HG03103 (cell line): ENCODE measurements at regions not wholly inside any gene's neighbourhood (a gene's known extent, or its start where the extent isn't known, plus 50 kb on each side); places are given as distances from the start of the nearest gene placed in this dataset.
A peak's percentile ranks its signal among the peaks of the same experiment; 100 is the strongest.
"Not testable (repeated sequence)": the region's sequence is repeated elsewhere in the genome, so short reads cannot be mapped to it uniquely, and the experiment has no call there.

ENCODE experiments used
- ATAC-seq: cut with Tn5 transposase; IDR thresholded peaks from one replicate; pipeline ENCODE4 v1.9.1; 2021; ENCODE audit warnings: low read depth; ENCODE audit not compliant: unreplicated experiment

DNA sequence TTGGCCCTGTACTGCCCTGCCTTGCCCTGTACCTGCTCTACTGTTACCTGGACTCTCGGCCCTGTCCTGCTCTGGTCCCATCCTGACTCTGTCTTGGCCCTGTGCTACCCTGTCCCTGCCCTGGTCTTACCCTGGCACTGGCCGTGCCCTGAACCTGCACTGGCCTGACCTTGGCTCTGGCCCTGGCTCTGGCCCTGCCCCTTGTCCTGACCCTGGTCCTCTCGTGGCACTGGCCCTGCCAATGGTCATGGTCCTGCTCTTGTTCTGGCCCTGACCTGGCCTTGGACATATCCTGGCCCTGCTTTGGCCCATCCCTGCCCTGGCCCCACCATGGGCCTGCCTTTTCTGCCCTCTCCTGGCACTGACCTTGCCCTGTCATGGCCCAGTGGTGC lies 251.3 kb downstream of the TP53TG3F start:
- not testable (repeated sequence) for ATAC-seq

DNA sequence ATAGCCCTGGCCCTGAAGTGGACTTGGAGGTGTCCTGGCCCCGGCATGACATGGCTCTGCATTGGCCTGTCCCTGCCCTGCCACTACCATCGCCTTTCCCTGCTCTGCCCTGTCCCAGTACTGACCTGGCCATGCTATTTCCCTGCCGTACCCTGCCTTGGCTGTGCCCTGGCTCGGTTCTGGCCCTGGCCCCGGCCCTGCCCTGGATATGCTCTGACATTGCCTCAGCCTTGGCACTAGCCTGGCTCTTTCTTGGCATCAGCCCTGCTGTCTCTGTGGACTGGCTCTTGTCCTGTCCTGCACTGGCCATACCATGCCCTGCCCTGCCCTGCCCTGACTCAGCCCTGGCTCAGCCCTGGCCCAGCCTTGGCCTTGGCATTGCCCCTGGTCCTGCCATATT lies 252.2 kb downstream of the TP53TG3F start:
- ATAC-seq = not testable (repeated sequence)

DNA sequence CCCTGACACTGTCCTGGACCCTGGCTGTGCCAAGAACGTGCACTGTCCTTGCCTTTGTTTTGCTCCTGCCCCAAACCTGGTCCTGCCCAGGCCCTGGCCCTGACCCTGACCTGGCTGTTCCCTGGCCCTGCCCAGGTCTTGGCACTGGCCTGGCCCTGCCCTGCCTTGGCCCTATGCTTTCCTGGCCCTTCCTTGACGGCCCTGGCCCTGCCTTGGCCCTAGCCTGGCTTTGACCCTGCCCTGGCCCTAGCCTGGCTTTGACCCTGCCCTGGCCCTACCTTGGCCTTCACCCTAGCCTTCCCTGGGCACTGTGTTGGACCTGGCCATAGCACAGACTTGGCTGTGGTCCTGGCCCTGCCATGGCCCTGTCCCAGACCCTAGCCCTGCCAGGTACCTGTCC lies 252.9 kb downstream of the TP53TG3F start:
- ATAC-seq = not testable (repeated sequence)

DNA sequence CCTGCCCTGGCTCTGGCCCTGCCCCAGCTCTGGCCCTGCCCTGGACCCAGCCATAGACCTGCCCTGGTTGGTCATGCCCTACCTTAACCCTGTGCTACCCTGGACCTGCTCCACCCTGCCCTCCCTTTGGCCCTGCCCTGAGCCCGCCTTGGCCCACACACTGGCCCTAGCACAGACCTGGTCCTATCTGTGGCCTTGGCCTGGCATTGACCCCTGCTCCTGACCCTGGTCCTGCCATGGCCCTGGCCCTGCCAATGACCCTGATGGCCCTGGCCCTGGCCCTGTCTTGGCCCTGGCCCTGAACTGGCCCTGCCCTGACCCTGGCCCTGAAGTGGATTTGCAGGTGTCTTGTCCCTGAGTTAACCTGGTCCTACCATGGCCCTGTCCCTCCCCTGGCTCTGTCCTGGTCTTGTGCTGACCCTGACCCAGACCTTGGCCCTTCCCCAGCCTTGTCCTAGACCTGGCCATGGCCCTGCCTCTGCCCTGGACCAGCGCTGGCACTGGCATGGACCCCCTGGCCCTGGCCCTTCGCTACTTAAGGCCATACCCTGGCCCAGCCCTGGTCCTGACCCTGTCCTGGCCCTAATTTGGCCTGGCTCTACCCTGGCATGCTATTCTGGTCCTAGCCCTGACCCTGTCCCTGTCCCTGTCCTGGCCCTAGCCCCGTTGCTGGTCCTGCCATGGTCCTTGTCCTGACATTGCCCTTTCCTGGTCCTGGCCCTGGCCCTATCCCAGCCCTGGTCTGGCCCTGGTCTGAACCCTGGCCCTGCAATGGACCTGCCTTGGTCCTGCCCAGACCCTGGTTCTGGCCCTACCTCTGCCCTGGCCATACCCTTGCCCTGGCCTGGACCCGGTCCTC lies 253.7 kb downstream of the TP53TG3F start:
- ATAC-seq = not testable (repeated sequence)

DNA sequence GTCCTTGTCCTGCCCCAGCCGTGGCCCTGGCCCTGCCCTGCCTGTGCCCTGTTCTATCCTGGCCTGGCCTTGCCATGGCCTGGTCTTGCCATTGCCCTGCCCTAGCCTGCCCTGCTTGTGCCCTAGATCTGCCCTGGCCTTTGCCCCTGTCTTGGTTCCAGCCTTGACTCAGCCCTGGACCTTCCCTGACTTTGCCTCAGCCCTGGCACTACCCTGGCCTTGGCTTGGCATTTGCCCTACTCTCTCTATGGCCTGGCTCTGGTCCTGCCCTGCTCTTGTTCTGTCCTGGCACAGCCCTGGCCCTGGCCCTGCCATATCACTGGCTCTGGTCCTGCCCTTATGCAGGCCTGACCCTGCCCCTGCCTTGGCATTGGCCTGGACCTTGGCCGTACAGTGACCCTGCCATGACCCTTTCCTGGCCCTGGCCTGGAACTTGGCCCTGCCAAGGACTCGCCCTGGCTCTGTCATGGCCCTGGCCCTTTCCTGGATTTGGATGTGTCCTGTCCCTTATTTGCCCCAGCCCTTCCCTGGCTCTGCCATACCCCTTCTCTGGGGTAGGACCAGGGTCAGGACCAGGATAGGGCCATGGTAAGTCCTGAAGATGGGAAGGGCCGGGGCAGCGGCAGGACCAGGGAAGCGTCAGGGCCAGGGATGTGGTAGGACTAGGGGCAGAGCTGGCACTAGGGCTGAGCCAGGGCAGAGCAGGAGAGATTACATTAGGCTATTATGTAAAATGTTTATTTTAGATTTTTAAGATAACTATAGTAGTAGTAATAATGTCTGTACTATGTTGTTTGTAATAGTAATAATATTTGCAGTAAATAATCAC lies 254.5 kb downstream of the TP53TG3F start:
- ATAC-seq = not testable (repeated sequence)

DNA sequence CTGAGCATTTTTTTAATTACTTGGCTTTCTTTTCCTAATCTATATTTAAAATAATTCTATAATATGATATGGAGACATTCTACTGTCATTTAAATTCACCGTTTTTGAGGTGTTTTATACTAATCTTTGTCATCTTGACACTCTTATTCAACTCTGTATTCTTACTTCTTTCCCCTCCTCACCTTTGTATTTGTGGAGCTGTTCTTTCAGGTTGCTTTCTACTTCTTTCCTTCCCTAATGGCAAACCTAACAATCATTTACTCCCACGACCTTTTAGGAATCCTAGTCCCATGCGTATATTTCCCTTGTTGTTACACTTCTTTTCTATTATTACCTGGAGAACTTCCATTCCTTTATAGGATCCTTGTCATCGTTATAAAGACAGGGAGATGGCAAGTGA lies 271.8 kb downstream of the TP53TG3F start:
- not testable (repeated sequence) for ATAC-seq

DNA sequence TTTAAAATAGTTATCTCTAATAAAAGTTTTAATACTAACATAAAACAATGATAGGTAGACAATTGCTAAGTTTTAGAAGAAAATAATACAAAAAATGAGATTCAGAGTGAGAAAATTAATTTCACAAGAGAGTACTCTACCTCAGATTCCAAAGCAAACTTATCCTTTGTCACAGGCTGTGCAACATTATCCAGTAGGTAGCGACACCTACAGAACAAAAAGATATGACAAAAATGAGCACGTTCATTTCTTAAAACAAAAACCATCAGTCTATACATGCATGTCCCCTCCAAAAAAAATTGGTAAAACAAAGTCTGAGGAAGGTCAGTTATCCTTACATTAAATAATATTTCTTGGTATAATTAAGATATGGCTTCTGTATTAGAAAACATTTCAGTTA lies 275.2 kb downstream of the TP53TG3F start:
- not testable (repeated sequence) for ATAC-seq

DNA sequence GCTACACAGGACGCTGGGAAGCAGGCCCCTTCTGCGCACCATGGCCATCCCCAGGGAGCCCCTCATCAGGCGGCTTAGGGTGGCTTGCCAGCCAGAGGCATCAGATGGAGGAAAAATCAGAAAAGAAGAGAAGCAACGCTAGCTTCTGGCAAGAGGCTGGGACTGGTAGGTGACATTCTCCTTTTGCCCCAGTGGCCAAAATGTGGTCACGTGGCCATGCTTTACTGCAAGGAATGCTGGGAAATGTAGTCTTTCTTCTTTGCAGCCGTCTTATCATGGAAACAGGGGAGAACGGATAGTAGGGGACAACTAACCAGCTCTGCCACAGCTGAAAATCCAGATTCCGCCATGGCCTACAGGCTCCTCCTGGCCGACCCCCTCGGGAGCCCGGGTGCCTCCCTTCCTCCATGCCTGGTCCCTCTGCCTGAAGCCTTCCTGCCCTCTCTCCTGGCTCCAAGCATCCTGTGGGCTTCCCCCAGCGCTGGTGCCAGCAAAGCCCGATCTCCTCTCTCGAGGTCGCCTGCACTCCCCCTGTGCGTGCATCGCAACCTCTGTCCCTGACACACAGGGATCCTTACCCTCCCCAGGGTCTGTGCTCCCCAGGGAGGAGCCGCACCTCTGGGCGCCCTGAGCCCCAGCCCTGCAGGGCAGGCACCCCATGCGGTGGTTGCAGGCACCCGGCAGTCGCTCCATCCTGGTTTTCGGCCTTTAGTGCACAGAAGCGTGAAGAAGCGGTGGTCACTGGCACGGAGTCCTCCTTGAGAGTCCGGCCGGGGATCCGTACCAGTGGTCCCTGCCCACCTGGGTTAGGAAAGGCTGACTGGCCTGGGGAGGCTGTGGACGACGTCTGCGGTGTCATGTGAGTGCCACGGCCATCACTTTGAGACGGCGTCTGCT lies 307.7 kb downstream of the TP53TG3F start:
- not testable (repeated sequence) for ATAC-seq

DNA sequence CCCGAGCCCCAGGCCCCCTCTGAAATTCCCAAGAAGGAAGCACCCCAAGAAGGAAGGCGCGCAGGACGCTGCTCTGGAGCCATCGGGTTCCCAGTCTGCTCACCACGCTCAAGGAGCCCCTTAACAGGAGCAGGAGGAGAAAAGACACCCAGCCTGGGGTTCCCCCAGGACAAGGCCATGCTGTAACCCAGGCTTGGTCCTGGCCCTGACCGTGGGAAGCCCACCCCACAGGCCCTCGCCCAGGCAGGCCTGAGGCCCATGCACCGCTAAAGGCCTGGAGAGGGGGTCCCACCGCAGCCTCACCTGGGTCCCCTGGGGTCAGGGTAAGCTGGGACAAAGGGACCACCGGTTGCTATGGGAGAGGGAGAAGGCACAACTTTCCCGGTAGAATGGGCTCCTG lies 309.3 kb downstream of the TP53TG3F start:
- ATAC-seq = not testable (repeated sequence)

DNA sequence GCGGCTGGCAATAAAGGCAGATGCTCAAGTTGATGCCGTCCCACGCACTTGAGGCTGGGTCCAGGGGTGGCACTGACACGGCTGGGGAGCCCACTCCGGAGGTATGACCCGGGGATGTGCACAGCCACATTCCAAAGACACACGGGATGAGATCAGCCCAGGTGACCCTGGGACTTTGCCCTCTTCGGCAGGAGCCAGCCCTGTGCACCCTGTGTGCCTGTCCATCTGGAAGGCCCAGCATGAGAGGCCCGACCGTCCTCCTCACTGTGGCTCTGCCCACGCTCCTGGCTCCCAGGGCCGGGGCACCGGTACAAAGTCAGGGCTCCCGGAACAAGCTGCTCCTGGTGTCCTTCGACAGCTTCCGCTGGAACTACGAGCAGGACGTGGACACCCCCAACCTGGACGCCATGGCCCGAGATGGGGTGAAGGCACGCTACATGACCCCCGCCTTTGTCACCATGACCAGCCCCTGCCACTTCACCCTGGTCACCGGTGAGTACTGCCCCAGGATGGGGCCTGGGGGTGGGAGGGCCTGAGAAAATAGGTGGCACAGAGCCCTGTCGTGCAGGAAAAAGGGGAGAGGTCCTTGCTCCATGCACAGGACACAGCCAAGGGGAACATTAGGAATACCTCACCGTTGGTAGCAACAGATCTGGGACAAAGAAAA lies 309.9 kb downstream of the TP53TG3F start:
- ATAC-seq = not testable (repeated sequence)

DNA sequence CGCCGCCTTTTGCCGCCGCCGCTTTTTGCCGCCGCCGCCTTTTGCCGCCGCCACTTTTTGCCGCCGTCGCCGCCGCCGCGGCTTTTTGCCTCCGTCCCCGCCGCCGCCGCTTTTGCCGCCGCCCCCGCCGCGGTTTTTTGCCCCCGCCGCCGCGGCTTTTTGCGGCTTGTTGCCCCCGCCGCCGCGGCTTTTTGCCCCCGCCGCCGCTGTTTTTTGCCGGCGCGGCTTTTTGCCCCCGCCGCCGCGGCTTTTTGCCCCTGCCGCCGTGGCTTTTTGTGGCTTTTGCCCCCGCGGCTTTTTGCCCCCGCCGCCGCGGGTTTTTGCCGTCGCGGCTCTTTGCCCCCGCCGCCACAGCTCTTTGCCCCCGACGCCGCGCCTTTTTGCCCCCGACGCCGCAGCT lies 311.1 kb downstream of the TP53TG3F start:
- not testable (repeated sequence) for ATAC-seq

DNA sequence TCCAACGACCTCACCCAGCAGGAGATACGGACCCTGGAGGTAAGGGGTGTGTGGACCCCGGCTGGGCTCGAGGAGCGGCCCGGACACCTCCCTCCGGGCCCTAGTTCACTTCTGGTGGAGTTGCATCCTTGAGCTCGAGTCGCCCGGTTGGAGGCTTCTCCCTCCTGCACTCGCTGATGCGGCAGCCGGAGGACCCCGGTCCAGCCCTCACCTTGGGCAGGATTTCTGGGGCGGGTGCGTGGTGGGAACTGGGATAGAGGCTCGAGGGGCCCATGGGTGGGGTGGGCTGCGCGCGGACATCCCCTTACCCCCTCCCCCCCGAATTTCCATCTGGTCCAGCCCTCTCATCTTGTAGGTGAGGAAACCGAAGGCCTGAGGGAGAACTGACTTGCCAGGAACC lies 311.8 kb downstream of the TP53TG3F start:
- ATAC-seq = not testable (repeated sequence)

DNA sequence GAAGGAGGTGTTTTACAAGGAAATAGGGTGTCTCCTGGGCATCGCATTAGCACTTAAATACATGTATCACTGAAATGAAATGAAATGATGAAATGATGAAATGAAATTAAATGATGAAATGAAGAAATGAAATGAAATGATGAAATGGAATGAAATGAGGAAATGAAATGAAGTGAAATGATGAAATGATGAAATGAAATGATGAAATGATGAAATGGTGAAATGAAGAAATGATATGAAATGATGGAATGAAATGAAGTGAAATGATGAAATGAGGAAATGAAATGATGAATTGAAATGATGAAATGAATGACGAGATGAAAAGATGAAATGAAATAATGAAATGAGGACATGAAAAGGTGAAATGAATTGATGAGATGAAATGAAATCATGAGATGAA lies 314.6 kb downstream of the TP53TG3F start:
- ATAC-seq = not testable (repeated sequence)

DNA sequence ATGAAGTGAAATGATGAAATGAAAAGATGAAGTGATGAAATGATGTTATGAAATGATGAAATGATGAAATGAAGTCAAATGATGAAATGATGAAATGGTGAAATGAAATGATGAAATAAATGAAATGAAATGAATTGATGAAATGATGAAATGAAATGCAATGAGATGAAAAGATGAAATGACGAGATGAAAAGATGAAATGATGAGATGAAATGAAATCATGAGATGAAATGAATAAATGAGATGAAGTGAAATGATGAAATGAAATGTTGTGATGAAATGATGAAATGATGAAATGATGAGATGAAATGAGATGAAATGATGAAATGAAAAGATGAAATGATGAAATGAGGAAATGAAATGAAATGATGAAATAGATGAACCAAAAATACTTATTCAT lies 315.3 kb downstream of the TP53TG3F start:
- not testable (repeated sequence) for ATAC-seq

DNA sequence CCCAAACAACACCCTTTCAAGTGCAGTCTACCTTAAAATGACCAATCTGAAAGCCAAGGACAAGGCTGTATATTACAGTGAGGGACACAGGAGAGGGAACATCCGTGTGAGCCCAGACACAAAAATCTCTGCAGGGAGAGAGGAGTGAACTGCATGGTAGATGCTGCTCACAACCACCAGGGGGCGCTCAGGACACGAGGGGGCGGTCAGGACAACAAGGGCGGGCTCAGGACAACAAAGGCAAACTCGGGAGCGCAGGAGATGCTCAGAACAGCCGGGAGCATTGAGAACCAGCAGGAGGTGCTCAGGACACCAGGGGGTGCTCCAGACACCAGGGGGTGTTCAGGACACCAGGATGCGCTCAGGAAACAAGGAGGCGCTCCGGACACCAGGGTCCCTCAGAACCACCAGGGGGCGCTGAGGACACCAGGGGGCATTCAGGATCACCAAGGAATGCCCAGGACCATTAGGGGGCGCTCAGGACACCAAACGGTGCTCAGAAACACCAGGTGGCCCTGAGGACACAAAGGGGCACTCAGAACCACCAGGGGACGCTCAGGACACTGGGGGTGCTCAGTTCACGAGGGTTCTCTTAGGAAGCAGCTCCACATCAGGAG lies 357.0 kb downstream of the TP53TG3F start:
- ATAC-seq = not testable (repeated sequence)

DNA sequence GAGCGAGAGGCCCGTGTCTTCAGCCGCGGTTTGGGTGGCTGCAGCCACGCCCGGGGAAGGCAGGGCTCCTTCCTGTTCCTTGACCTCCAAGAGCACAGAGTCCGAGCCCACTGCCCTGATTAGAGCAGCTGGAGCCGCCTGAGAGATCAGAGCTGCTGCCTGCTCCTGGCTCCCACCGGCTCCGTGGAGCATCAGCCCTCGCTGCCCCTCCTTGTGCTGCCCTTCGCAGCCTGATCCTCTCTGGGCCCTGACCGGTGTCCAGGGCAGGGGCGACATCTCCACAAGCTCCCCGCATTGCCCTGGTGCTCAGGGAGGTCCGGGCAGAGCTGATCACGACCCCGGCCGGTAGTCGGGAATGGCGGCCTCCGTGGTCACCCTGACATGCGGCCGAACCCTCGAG lies 365.3 kb downstream of the TP53TG3F start:
- ATAC-seq = not testable (repeated sequence)

DNA sequence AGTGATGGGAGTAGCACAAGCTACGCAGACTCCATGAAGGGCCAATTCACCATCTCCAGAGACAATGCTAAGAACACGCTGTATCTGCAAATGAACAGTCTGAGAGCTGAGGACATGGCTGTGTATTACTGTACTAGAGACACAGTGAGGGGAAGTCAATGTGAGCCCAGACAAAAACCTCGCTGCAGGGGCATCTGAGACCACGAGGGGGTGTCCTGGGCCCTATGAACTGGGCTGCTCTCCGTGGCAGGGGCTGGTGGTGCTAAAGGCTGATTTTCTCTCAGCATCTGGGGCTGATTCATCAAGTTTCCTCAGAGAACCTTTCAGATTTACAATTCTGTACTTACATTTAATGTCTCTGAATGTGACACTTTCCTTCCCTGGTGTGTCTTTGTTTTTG lies 368.1 kb downstream of the TP53TG3F start:
- not testable (repeated sequence) for ATAC-seq

DNA sequence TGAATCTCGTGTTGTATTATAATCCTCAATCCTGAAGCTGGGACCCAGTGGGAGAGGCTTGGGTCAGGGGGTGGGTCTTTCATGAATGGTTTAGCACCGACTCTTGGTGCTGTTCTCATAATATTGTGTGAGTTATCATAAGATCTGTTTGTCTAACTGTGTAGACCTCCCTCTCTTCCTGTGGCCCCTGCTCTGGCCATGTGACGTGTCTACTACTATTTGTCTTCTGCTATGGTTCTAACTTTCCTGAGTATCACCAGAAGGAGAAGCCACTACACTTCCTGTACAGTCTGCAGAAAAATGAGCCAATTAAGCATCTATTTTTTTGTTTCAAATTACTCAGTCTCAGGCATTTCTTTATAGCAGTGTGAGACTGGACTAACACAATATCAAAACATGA lies 379.7 kb downstream of the TP53TG3F start:
- ATAC-seq = not testable (repeated sequence)

DNA sequence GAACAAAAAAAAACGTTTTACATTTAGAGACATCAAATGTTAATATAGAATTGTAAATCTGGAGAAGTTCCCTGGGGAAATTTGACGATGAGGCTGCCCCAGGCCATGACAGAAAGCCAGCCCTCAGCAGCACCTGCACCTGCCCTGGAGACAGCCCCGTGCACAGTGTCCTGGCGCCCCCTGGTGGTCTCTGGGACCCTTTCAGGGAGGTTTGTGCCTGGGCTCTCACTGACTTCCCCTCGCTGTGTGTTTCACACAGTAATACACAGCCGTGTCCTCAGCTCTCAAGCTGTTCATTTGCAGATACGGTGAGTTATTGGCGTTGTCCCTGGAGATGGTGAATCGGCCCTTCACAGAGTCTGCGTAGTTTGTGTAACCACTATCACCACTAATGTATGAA lies 385.1 kb downstream of the TP53TG3F start:
- ATAC-seq = peak; percentile 70
